ENCODE measurements at regions not wholly inside any gene's neighbourhood (a gene's known extent, or its start where the extent isn't known, plus 50 kb on each side); places are given as distances from the start of the nearest gene placed in this dataset.

GRCh38 chr10:131850383-131850870 lies 50.4 kb upstream of the PPP2R2D start:
- WGBS, 3 donors = 65 to 69% (median 69%) methylated on average over 6 of the region's 6 CpGs
- Histone ChIP-seq H3K4me1 (no peaks in the 10 kb centered on the region), H3K4me3 (no peak overlapping the region), H3K9me3 (no peaks in the 10 kb centered on the region), H3K27me3 (ENCODE audit: insufficient read depth in 3 of 3, low read length in 2 of 3) (peaks cover 0 to 35% (median 2%) of the 10 kb centered on the region in 3 donors), H3K27ac (no peak overlapping the region), H3K36me3 (ENCODE audit: insufficient read depth in 1 of 2, low read depth in 1 of 2) (no peaks in the 10 kb centered on the region)
- no peak for ATAC-seq
- intact Hi-C loops (cut with DNase I) = no loop called here
- no peak for TF ChIP-seq CTCF (IDR thresholded peaks at IDR 0.05)
- DNase-seq = no peak
